PC-3 (cell line): ENCODE measurements at regions not wholly inside any gene's neighbourhood (a gene's known extent, or its start where the extent isn't known, plus 50 kb on each side); places are given as distances from the start of the nearest gene placed in this dataset.

Source experiments
- ATAC-seq: fragments of 200-7000 bp; cut with Tn5 transposase; 2 replicates; pipeline ENCODE4 v1.9.1; 2020; ENCODE audit warnings: mild to moderate bottlenecking, moderate library complexity
- BruUV-seq: library from RNA; stranded (reverse); fragments of 400-500 nt; replicated peaks from 2 replicates; lab custom pipeline; 2021; lab: Mats Ljungman, UMichigan
- CTCF ChIA-PET: fragments of 300-600 bp; sonication (Branson Sonifier 250); formaldehyde crosslinking; loops from one replicate; lab custom pipeline; 2022; ENCODE audit warnings: antibody characterized with exemption; lab: Charles Lee
- POLR2A ChIA-PET: fragments of 300-600 bp; sonication (Branson Sonifier 250); formaldehyde crosslinking; loops from one replicate; lab custom pipeline; 2022; ENCODE audit warnings: antibody characterized with exemption; ENCODE audit not compliant: unreplicated experiment; lab: Charles Lee
- DNase-seq: peaks from one replicate; pipeline ENCODE4 v3.0.0-alpha.2; 2015
- H2AFZ ChIP-seq: fragments of 300-600 bp; sonication (generic); 2 replicates; pipeline ENCODE4 v1.6.0; 2016; ENCODE audit warnings: antibody characterized with exemption, low read length
- H3F3A ChIP-seq: fragments of 300-600 bp; sonication (generic); one replicate; pipeline ENCODE4 v1.6.0; 2017; ENCODE audit warnings: antibody characterized with exemption, low read length, control low read depth, mild to moderate bottlenecking; ENCODE audit not compliant: unreplicated experiment
- H3K27ac ChIP-seq: fragments of 300-600 bp; sonication (generic); 2 replicates; pipeline ENCODE4 v1.5.1; 2016; ENCODE audit warnings: mild to moderate bottlenecking, low read length
- H3K27me3 ChIP-seq: fragments of 300-600 bp; sonication (generic); 2 replicates; pipeline ENCODE4 v1.6.1; 2016; ENCODE audit warnings: low read length, mixed read lengths
- H3K36me3 ChIP-seq: fragments of 300-600 bp; sonication (generic); 2 replicates; pipeline ENCODE4 v1.6.1; 2016; ENCODE audit warnings: low read depth, mixed run types, low read length, mixed read lengths
- H3K4me1 ChIP-seq: fragments of 300-600 bp; sonication (generic); 2 replicates; pipeline ENCODE4 v1.5.1; 2016; ENCODE audit warnings: low read length; ENCODE audit not compliant: insufficient read depth
- H3K4me2 ChIP-seq: fragments of 300-600 bp; sonication (generic); 2 replicates; pipeline ENCODE4 v1.6.0; 2016; ENCODE audit warnings: low read length
- H3K4me3 ChIP-seq: fragments of 300-600 bp; sonication (generic); 2 replicates; pipeline ENCODE4 v1.5.1; 2016; ENCODE audit warnings: mild to moderate bottlenecking, low read length, mixed read lengths
- H3K79me2 ChIP-seq: fragments of 300-600 bp; sonication (generic); 2 replicates; pipeline ENCODE4 v1.6.1; 2017; ENCODE audit warnings: low read length, mixed read lengths
- H3K9ac ChIP-seq: fragments of 300-600 bp; sonication (generic); 2 replicates; pipeline ENCODE4 v1.6.0; 2016; ENCODE audit warnings: mild to moderate bottlenecking, low read length
- H3K9me2 ChIP-seq: fragments of 300-600 bp; sonication (generic); replicated peaks from 2 replicates; pipeline ENCODE4 v1.6.1; 2016; ENCODE audit warnings: mixed run types, low read length, mixed read lengths
- H3K9me3 ChIP-seq: fragments of 300-600 bp; sonication (generic); 2 replicates; pipeline ENCODE4 v1.6.1; 2016; ENCODE audit warnings: low read length, mixed read lengths
- H4K20me1 ChIP-seq: fragments of 300-600 bp; sonication (generic); 2 replicates; pipeline ENCODE4 v1.6.1; 2016; ENCODE audit warnings: low read length, mixed read lengths
- EZH2 ChIP-seq: fragments of 300-600 bp; sonication (generic); IDR thresholded peaks from one replicate; pipeline ENCODE4 v1.6.1; 2017; ENCODE audit warnings: antibody characterized with exemption, mild to moderate bottlenecking, low read length; ENCODE audit not compliant: unreplicated experiment
- EZH2phosphoT487 ChIP-seq: fragments of 300-600 bp; sonication (generic); IDR thresholded peaks from 2 replicates; pipeline ENCODE4 v1.6.1; 2018; ENCODE audit warnings: mild to moderate bottlenecking, antibody characterized with exemption, low read length, borderline replicate concordance
- intact Hi-C: fragments of 100-400 bp; cut with micrococcal nuclease; formaldehyde crosslinking; loops from 2 replicates; pipeline ENCODE4 v1.9.0; 2023
- TF ChIP-seq, protein P1 (sequence below): fragments of 300-600 bp; sonication (generic); conservative IDR thresholded peaks from 2 replicates; pipeline ENCODE4 v1.5.1; 2017; ENCODE audit warnings: antibody characterized with exemption, low read depth, mild to moderate bottlenecking, low read length

DNA sequence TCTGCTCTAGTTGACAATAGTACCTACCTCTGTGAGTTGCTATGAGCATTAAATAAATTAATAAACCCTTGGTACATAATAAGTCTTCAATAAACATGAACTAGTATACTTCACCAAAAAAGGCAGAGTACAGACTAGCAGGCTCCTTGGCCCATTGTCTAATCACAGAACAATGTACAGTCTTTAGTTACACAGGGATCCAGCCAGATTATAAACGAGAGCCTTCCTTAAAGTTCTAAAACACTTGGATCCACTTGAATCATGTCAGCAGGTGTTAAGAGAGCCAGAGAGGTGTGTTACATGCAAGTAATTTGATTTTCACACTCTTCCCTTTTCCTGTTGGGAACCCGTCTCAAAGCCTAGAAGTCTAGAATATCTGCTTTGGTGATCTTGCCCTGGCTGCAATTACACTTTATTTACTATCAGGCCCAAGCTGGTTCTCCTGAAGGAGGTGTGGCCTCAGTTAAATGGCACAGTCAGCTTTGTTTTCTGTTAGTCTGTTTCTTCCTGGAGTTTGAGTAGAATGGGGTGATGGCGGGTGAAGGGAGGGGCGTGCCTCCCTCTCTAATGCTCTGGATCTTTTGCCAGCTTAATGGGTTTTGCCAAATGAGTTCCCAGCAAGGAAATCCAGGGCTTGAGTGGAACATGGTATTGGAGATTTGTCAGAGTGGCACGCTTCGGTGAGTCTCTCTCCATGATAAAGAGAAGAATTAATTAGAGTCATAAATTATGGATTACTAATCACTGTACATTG, 570.9 kb upstream of the CAMK1G start:
- Histone ChIP-seq H3K36me3 (no peaks in the 10 kb centered on the region), H3K4me1 (no peaks in the 10 kb centered on the region), H3K9me3 (peaks cover 7% of the 10 kb centered on the region; the same call in 1 of the 2 replicates), H3K27ac (no peak overlapping the region), H3K9ac (no peak overlapping the region), H3K79me2 (no peaks in the 10 kb centered on the region), H4K20me1 (no peaks in the 10 kb centered on the region), H3K4me3 (no peak overlapping the region), H2AFZ (0 out of 2 replicates have a peak overlapping the region, but pooled peaks have one; percentile 2), H3F3A (no peaks in the 10 kb centered on the region), H3K9me2 (no peaks in the 10 kb centered on the region), H3K4me2 (no peak overlapping the region), H3K27me3 (no peaks in the 10 kb centered on the region)
- DNase-seq (no peak), ATAC-seq (no peak)
- POLR2A ChIA-PET, result no interaction called here
- TF ChIP-seq EZH2 (no peak), EZH2phosphoT487 (no peak)
- TF ChIP-seq, protein P1, sequence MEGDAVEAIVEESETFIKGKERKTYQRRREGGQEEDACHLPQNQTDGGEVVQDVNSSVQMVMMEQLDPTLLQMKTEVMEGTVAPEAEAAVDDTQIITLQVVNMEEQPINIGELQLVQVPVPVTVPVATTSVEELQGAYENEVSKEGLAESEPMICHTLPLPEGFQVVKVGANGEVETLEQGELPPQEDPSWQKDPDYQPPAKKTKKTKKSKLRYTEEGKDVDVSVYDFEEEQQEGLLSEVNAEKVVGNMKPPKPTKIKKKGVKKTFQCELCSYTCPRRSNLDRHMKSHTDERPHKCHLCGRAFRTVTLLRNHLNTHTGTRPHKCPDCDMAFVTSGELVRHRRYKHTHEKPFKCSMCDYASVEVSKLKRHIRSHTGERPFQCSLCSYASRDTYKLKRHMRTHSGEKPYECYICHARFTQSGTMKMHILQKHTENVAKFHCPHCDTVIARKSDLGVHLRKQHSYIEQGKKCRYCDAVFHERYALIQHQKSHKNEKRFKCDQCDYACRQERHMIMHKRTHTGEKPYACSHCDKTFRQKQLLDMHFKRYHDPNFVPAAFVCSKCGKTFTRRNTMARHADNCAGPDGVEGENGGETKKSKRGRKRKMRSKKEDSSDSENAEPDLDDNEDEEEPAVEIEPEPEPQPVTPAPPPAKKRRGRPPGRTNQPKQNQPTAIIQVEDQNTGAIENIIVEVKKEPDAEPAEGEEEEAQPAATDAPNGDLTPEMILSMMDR, result no peak
- intact Hi-C loops, result no loop called here
- BruUV-seq, result no TSS peak
- CTCF ChIA-PET, result no interaction called here

DNA sequence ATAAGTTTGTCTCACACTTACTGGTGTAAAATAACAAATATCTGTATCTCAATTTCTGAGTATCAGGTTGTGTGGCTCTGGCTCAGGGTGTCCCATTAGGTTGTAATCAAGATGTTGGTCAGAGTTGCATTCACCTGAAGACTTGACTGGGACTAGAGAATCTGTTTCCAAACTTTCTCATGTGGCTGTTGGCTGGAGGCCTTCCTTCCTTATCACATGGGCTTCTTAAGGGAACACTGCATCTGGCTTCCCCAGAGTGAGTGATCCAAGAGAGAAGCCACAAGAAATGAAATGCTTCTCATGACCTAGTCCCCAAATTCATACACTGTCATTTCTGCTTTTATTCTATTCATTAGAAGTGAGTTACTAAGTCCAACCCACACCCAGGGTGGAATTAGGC, 568.4 kb upstream of the CAMK1G start:
- POLR2A ChIA-PET, result no interaction called here
- intact Hi-C loops, result no loop called here
- no TSS peak for BruUV-seq

More for the DNA sequence above, 568.4 kb upstream of the CAMK1G start:
- ATAC-seq, result no peak
- Histone ChIP-seq H3K27ac (no peak overlapping the region), H3K27me3 (no peaks in the 10 kb centered on the region), H3K9me2 (no peaks in the 10 kb centered on the region), H3F3A (no peaks in the 10 kb centered on the region), H3K36me3 (no peaks in the 10 kb centered on the region), H3K4me2 (no peak overlapping the region), H3K4me1 (no peaks in the 10 kb centered on the region), H3K79me2 (no peaks in the 10 kb centered on the region), H4K20me1 (no peaks in the 10 kb centered on the region), H3K4me3 (no peak overlapping the region), H2AFZ (no peak overlapping the region), H3K9me3 (peaks cover 14% of the 10 kb centered on the region; the same call in 1 of the 2 replicates), H3K9ac (no peak overlapping the region)
- no peak for DNase-seq
- TF ChIP-seq EZH2phosphoT487 (no peak), EZH2 (no peak)
- TF ChIP-seq, protein P1, result no peak
- CTCF ChIA-PET, result no interaction called here
